ENCODE measurements at regions not wholly inside any gene's neighbourhood (a gene's known extent, or its start where the extent isn't known, plus 50 kb on each side); places are given as distances from the start of the nearest gene placed in this dataset.

DNA sequence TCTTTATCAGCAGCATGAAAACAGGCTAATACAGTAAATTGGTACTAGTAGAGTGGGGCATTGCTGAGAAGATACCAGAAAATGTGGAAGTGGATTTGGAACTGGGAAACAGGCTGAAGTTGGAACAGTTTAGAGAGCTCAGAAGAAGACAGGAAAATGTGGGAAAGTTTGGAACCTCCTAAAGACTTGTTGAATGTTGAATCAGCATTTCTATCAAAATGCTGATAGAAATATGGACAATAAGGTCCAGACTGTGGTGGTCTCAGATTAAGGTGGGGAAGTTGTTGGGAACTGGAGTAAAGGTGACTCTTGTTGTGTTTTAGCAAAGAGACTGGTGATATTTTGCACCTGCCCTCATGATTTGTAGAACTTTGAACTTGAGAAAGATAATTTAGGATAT, 231.2 kb upstream of the KCND2 start:
- TF ChIP-seq PHF8 (IDR thresholded peaks at IDR 0.05; ENCODE audit: borderline replicate concordance, low read depth) (no peak), JUN (IDR thresholded peaks at IDR 0.05) (no peak), CHD2 (IDR thresholded peaks at IDR 0.05; ENCODE audit: low read length, partially characterized antibody) (no peak), RAD21 (conservative IDR thresholded peaks at IDR 0.05 in 1 of 2, IDR thresholded peaks at IDR 0.05 in 1 of 2) (no peak), CEBPB (IDR thresholded peaks at IDR 0.05) (no peak), KDM5A (IDR thresholded peaks at IDR 0.05) (no peak), EP300 (IDR thresholded peaks at IDR 0.05) (no peak), RCOR1 (IDR thresholded peaks at IDR 0.05; ENCODE audit: low read depth, low read length) (no peak), JUNB (IDR thresholded peaks at IDR 0.05) (no peak), HMGXB4 (CRISPR knock-in tag; IDR thresholded peaks at IDR 0.05; ENCODE audit: borderline replicate concordance) (no peak), POLR2A (IDR thresholded peaks at IDR 0.05; ENCODE audit: low read length) (no peak), ATOH8 (CRISPR knock-in tag; IDR thresholded peaks at IDR 0.05; ENCODE audit: low read depth) (no peak)
- TF ChIP-seq, protein P1, sequence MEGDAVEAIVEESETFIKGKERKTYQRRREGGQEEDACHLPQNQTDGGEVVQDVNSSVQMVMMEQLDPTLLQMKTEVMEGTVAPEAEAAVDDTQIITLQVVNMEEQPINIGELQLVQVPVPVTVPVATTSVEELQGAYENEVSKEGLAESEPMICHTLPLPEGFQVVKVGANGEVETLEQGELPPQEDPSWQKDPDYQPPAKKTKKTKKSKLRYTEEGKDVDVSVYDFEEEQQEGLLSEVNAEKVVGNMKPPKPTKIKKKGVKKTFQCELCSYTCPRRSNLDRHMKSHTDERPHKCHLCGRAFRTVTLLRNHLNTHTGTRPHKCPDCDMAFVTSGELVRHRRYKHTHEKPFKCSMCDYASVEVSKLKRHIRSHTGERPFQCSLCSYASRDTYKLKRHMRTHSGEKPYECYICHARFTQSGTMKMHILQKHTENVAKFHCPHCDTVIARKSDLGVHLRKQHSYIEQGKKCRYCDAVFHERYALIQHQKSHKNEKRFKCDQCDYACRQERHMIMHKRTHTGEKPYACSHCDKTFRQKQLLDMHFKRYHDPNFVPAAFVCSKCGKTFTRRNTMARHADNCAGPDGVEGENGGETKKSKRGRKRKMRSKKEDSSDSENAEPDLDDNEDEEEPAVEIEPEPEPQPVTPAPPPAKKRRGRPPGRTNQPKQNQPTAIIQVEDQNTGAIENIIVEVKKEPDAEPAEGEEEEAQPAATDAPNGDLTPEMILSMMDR (IDR thresholded peaks at IDR 0.05) = no peak
